WTC11 (cell line): ENCODE measurements at regions not wholly inside any gene's neighbourhood (a gene's known extent, or its start where the extent isn't known, plus 50 kb on each side); places are given as distances from the start of the nearest gene placed in this dataset.

ENCODE experiments used
- CTCF ChIP-seq: fragments of 200-600 bp; IDR thresholded peaks from 2 replicates; pipeline ENCODE4 v1.8.0; 2022; ENCODE audit warnings: antibody characterized with exemption
- E2F1 ChIP-seq: sonication (generic); formaldehyde crosslinking; IDR thresholded peaks from 2 replicates; pipeline ENCODE4 v1.8.0; 2022; ENCODE audit warnings: mild to moderate bottlenecking, missing genetic modification reagents
- FOXK1 ChIP-seq: sonication (generic); formaldehyde crosslinking; IDR thresholded peaks from 2 replicates; pipeline ENCODE4 v1.8.0; 2022; ENCODE audit warnings: mild to moderate bottlenecking, moderate library complexity, missing genetic modification reagents
- HMGA2 ChIP-seq: fragments of 250-450 bp; sonication (Bioruptor Pico); IDR thresholded peaks from 2 replicates; pipeline ENCODE4 v1.4.0; 2021; ENCODE audit warnings: mild to moderate bottlenecking, moderate library complexity
- NFYB ChIP-seq: sonication (generic); formaldehyde crosslinking; conservative IDR thresholded peaks from 2 replicates; pipeline ENCODE4 v1.8.0; 2022; ENCODE audit warnings: low read depth, missing genetic modification reagents
- SP1 ChIP-seq: sonication (generic); formaldehyde crosslinking; conservative IDR thresholded peaks from 2 replicates; pipeline ENCODE4 v1.8.1; 2022; ENCODE audit warnings: missing genetic modification reagents
- TEAD4 ChIP-seq: sonication (generic); formaldehyde crosslinking; IDR thresholded peaks from 2 replicates; pipeline ENCODE4 v1.8.0; 2022; ENCODE audit warnings: mild to moderate bottlenecking, missing genetic modification reagents
- TP53 ChIP-seq: sonication (generic); formaldehyde crosslinking; IDR thresholded peaks from 2 replicates; pipeline ENCODE4 v1.8.1; 2023; ENCODE audit warnings: mild to moderate bottlenecking, missing genetic modification reagents
- ZNF138 ChIP-seq: sonication (generic); formaldehyde crosslinking; conservative IDR thresholded peaks from 2 replicates; pipeline ENCODE4 v1.8.1; 2022; ENCODE audit warnings: mild to moderate bottlenecking, moderate library complexity, missing genetic modification reagents
- ZNF416 ChIP-seq: fragments of 250-450 bp; sonication (Bioruptor Pico); IDR thresholded peaks from 2 replicates; pipeline ENCODE4 v1.9.0; 2021; ENCODE audit warnings: mild to moderate bottlenecking, inconsistent platforms

- TF ChIP-seq HMGA2 (CRISPR knock-in tag) (no peak), ZNF138 (no peak), FOXK1 (no peak), TP53 (CRISPR knock-in tag) (no peak), TEAD4 (CRISPR knock-in tag) (no peak), CTCF (no peak), SP1 (CRISPR knock-in tag) (no peak), E2F1 (CRISPR knock-in tag) (no peak), ZNF416 (CRISPR knock-in tag) (no peak), NFYB (no peak)
Measured at GRCh38 chr4:27101126-27101525, 240.5 kb downstream of the STIM2 start.
